GM12878 (cell line): ENCODE measurements at regions not wholly inside any gene's neighbourhood (a gene's known extent, or its start where the extent isn't known, plus 50 kb on each side); places are given as distances from the start of the nearest gene placed in this dataset.

ENCODE experiments used
- ATAC-seq: fragments of 200-7000 bp; cut with Tn5 transposase; 3 replicates; pipeline ENCODE4 v1.9.1; 2020; ENCODE audit warnings: mild to moderate bottlenecking, moderate library complexity
- BruUV-seq: library from RNA; stranded (reverse); fragments of 400-500 nt; replicated peaks from 2 replicates; lab custom pipeline; 2021; lab: Mats Ljungman, UMichigan
- CTCF ChIA-PET: fragments of 300-600 bp; sonication (Branson Sonifier 250); formaldehyde crosslinking; extraction: SDS; loops from one replicate; lab custom pipeline; 2021; ENCODE audit warnings: inconsistent platforms; lab: Yijun Ruan, JAX
- POLR2A ChIA-PET: fragments of 350-600 bp; formaldehyde crosslinking; extraction: SDS; loops from one replicate; lab custom pipeline; 2021; ENCODE audit warnings: inconsistent platforms; lab: Charles Lee
- RAD21 ChIA-PET: fragments of 300-600 bp; sonication (Branson Sonifier 250); formaldehyde crosslinking; loops from one replicate; lab custom pipeline; 2023; ENCODE audit warnings: antibody characterized with exemption; ENCODE audit not compliant: unreplicated experiment; lab: Charles Lee
- SMC1A ChIA-PET: fragments of 300-600 bp; sonication (Branson Sonifier 250); formaldehyde crosslinking; loops from one replicate; lab custom pipeline; 2023; ENCODE audit not compliant: unreplicated experiment, uncharacterized antibody; lab: Charles Lee
- DNase-seq: peaks from one replicate; pipeline ENCODE4 v3.0.0-alpha.2; 2011; ENCODE audit warnings: low read depth, low spot score
- FAIRE-seq: peaks from 3 replicates; lab custom pipeline; 2011; peaks lifted over from hg19 to GRCh38; lab: Jason Lieb, UNC
- H2AFZ ChIP-seq: 2 replicates; pipeline ENCODE4 v1.6.0; 2011; ENCODE audit warnings: low read depth, low read length, control low read depth; ENCODE audit not compliant: control insufficient read depth
- H3K27ac ChIP-seq: 2 replicates; pipeline ENCODE4 v1.5.1; 2011; ENCODE audit warnings: control low read depth; ENCODE audit not compliant: control insufficient read depth, insufficient read depth
- H3K27me3 ChIP-seq, 2 experiments: replicated peaks in 1 of 2; 2 replicates each; pipeline versions ENCODE4 v1.6.0 to v1.6.1; 2011; ENCODE audit warnings: low read length in 1 of 2; ENCODE audit not compliant: control insufficient read depth in 2 of 2, insufficient read depth in 2 of 2
- H3K36me3 ChIP-seq, 2 experiments: 2 replicates each; pipeline ENCODE4 v1.5.1; 2011; ENCODE audit warnings: low read length in 1 of 2; ENCODE audit not compliant: control insufficient read depth in 2 of 2, insufficient read depth in 2 of 2
- H3K4me1 ChIP-seq: 2 replicates; pipeline ENCODE4 v1.6.1; 2011; ENCODE audit warnings: mild to moderate bottlenecking, low read length, moderate library complexity, mixed read lengths; ENCODE audit not compliant: control insufficient read depth, insufficient read depth
- H3K4me2 ChIP-seq: 2 replicates; pipeline ENCODE4 v1.6.0; 2011; ENCODE audit warnings: control low read depth; ENCODE audit not compliant: control insufficient read depth, insufficient read depth
- H3K4me3 ChIP-seq: fragments of 200-600 bp; sonication (generic); 2 replicates; pipeline ENCODE4 v1.5.1; 2016
- H3K79me2 ChIP-seq: 2 replicates; pipeline ENCODE4 v1.6.0; 2011; ENCODE audit warnings: low read length; ENCODE audit not compliant: control insufficient read depth, insufficient read depth
- H3K9ac ChIP-seq: 2 replicates; pipeline ENCODE4 v1.8.0; 2011; ENCODE audit warnings: low read length, control low read depth, mixed read lengths; ENCODE audit not compliant: control insufficient read depth, insufficient read depth
- H3K9me3 ChIP-seq: replicated peaks from 3 replicates; pipeline ENCODE4 v1.5.1; 2011; ENCODE audit warnings: mild to moderate bottlenecking, low read length; ENCODE audit not compliant: control insufficient read depth, insufficient read depth
- H4K20me1 ChIP-seq: 2 replicates; pipeline ENCODE4 v1.6.0; 2011; ENCODE audit not compliant: control insufficient read depth, insufficient read depth
- BHLHE40 ChIP-seq, 2 experiments: fragments of 450-650 bp in 1 of 2; IDR thresholded peaks; 2 replicates each; pipeline ENCODE4 v1.6.1; 2011 to 2017; ENCODE audit warnings: low read depth in 2 of 2, borderline replicate concordance in 1 of 2, improper control_type of control experiment in 1 of 2, low read length in 1 of 2, mild to moderate bottlenecking in 1 of 2
- BMI1 ChIP-seq: fragments of 450-650 bp; IDR thresholded peaks from 2 replicates; pipeline ENCODE4 v1.6.1; 2016; ENCODE audit warnings: mild to moderate bottlenecking, moderate library complexity, borderline replicate concordance
- CEBPB ChIP-seq, 2 experiments: fragments of 150-350 bp in 1 of 2; IDR thresholded peaks; 2 replicates each; pipeline ENCODE4 v1.6.1; 2012 to 2014; ENCODE audit warnings: low read depth in 2 of 2, low read length in 2 of 2, borderline replicate concordance in 1 of 2, inconsistent platforms in 1 of 2
- CREB1 ChIP-seq: IDR thresholded peaks from 2 replicates; pipeline ENCODE4 v1.6.1; 2012; ENCODE audit warnings: low read depth, mild to moderate bottlenecking, inconsistent platforms
- E2F4 ChIP-seq: IDR thresholded peaks from 2 replicates; pipeline ENCODE4 v1.6.1; 2012; ENCODE audit warnings: low read depth, low read length, improper control_type of control experiment
- HDAC2 ChIP-seq: fragments of 200-600 bp; sonication (generic); IDR thresholded peaks from 2 replicates; pipeline ENCODE4 v1.6.1; 2017
- MYC ChIP-seq: IDR thresholded peaks from 2 replicates; pipeline ENCODE4 v1.6.1; 2011; ENCODE audit warnings: mild to moderate bottlenecking, low read length, moderate library complexity, inconsistent platforms; ENCODE audit not compliant: insufficient read depth, insufficient replicate concordance, insufficient read length, severe bottlenecking
- RAD21 ChIP-seq: IDR thresholded peaks from 2 replicates; pipeline ENCODE4 v1.6.1; 2011; ENCODE audit warnings: mild to moderate bottlenecking, low read depth, low read length, moderate library complexity; ENCODE audit not compliant: insufficient read depth
- RCOR1 ChIP-seq: conservative IDR thresholded peaks from 2 replicates; pipeline ENCODE4 v1.6.1; 2012; ENCODE audit warnings: low read depth, low read length, improper control_type of control experiment
- RELB ChIP-seq: fragments of 450-650 bp; IDR thresholded peaks from 2 replicates; pipeline ENCODE4 v1.6.1; 2017; ENCODE audit warnings: low read depth, mild to moderate bottlenecking, moderate library complexity
- SMARCA5 ChIP-seq: fragments of 450-650 bp; IDR thresholded peaks from 2 replicates; pipeline ENCODE4 v1.6.1; 2017; ENCODE audit warnings: mild to moderate bottlenecking
- SMC3 ChIP-seq: IDR thresholded peaks from 2 replicates; pipeline ENCODE4 v1.6.1; 2011; ENCODE audit warnings: low read length, improper control_type of control experiment, borderline replicate concordance
- SP1 ChIP-seq: IDR thresholded peaks from one replicate; pipeline ENCODE4 v1.6.1; 2011; ENCODE audit warnings: low read depth, low read length
- ZBED1 ChIP-seq: IDR thresholded peaks from 2 replicates; pipeline ENCODE4 v1.6.1; 2016; ENCODE audit warnings: borderline replicate concordance
- ZBTB33 ChIP-seq: fragments of 450-650 bp; IDR thresholded peaks from 2 replicates; pipeline ENCODE4 v1.6.1; 2017; ENCODE audit warnings: mild to moderate bottlenecking
- ZBTB4 ChIP-seq: fragments of 450-650 bp; formaldehyde crosslinking; IDR thresholded peaks from 2 replicates; pipeline ENCODE4 v1.4.0; 2022; ENCODE audit warnings: mild to moderate bottlenecking, moderate library complexity
- ZNF274 ChIP-seq: IDR thresholded peaks from one replicate; pipeline ENCODE4 v1.8.0; 2011; ENCODE audit not compliant: insufficient read length, insufficient read depth
- WGBS: methylation state at CpG from one replicate; pipeline ENCODE4 v1.1.6; 2016; ENCODE audit warnings: low lambda C conversion rate; ENCODE audit not compliant: insufficient replicate concordance, insufficient coverage; ENCODE audit errors: missing lambda C conversion rate; 5-methylcytosine and 5-hydroxymethylcytosine counted together
- in situ Hi-C: fragments of 300-500 bp; cut with MboI; formaldehyde crosslinking; loops from 9 replicates; pipeline ENCODE4 v1.14.3; 2018; ENCODE audit warnings: mixed read lengths
- intact Hi-C: fragments of 100-400 bp; cut with micrococcal nuclease; formaldehyde crosslinking; loops from one replicate; pipeline ENCODE4 v1.14.2; 2022; ENCODE audit not compliant: unreplicated experiment

GRCh38 chr13:104586051-104586746 is 1520.0 kb upstream of the SLC10A2 start (continued):
- TF ChIP-seq SP1 (no peak), ZBED1 (no peak), RAD21 (no peak), BHLHE40 (IDR thresholded peaks at IDR 0.05; ENCODE audit: borderline replicate concordance in 1 of 2, low read depth in 2 of 2, low read length in 1 of 2) (no peak), MYC (no peak)

GRCh38 chr13:104584481-104584880 is 1518.3 kb upstream of the SLC10A2 start:
- WGBS: 13% methylated on average over 1 of the region's 1 CpG
- POLR2A ChIA-PET: no interaction called here
- in situ Hi-C loops: no loop called here
- TF ChIP-seq E2F4: no peak
- TF ChIP-seq HDAC2: no peak
- TF ChIP-seq RELB: no peak
- TF ChIP-seq ZBTB4 (CRISPR knock-in tag): no peak
- TF ChIP-seq RCOR1: no peak
- TF ChIP-seq SMC3: no peak
- TF ChIP-seq BMI1: no peak
- no peak for TF ChIP-seq SMARCA5
- no peak for TF ChIP-seq CREB1
- no peak for TF ChIP-seq ZBTB33
- TF ChIP-seq ZNF274: no peak
- TF ChIP-seq CEBPB (IDR thresholded peaks at IDR 0.05; ENCODE audit: borderline replicate concordance in 1 of 2, low read depth in 2 of 2, low read length in 2 of 2): no peak

More at GRCh38 chr13:104584481-104584880, 1518.3 kb upstream of the SLC10A2 start:
- H3K36me3 ChIP-seq: no peaks in the 10 kb centered on the region
- no peak for FAIRE-seq
- H3K9me3 ChIP-seq: no peaks in the 10 kb centered on the region
- intact Hi-C loops: no loop called here
- SMC1A ChIA-PET: no interaction called here
- ATAC-seq: no peak
- H3K9ac ChIP-seq: no peak overlapping the region
- no peaks in the 10 kb centered on the region for H3K79me2 ChIP-seq
- no peaks in the 10 kb centered on the region for H3K4me1 ChIP-seq
- no peak overlapping the region for H3K4me2 ChIP-seq
- H4K20me1 ChIP-seq: no peaks in the 10 kb centered on the region
- CTCF ChIA-PET: no interaction called here
- H3K27ac ChIP-seq: no peak overlapping the region
- H3K27me3 ChIP-seq: no peaks in the 10 kb centered on the region
- no peak for DNase-seq
- no peak overlapping the region for H2AFZ ChIP-seq
- no TSS peak for BruUV-seq
- RAD21 ChIA-PET: no interaction called here
- no peak overlapping the region for H3K4me3 ChIP-seq
